ENCODE measurements at regions not wholly inside any gene's neighbourhood (a gene's known extent, or its start where the extent isn't known, plus 50 kb on each side); places are given as distances from the start of the nearest gene placed in this dataset.

- Mint-ChIP-seq H3K27ac (no peak overlapping the region), H3K9me3 (no peaks in the 10 kb centered on the region), H3K4me3 (no peak overlapping the region), H3K27me3 (ENCODE audit: low read depth) (no peaks in the 10 kb centered on the region), H3K36me3 (no peaks in the 10 kb centered on the region), H3K4me1 (peaks cover 22% of the 10 kb centered on the region)
- TF ChIP-seq ZNF281 (CRISPR knock-in tag; IDR thresholded peaks at IDR 0.05) (no peak), GABPB1 (CRISPR knock-in tag; IDR thresholded peaks at IDR 0.05) (peak; percentile 29; the same call in 1 of the 2 replicates)
- ChIA-PET CTCF (no interaction called here), POLR2A (no interaction called here)
- ATAC-seq (no peak), DNase-seq (ENCODE audit: low spot score) (no peak)
These were observed 289.5 kb downstream of the USP46 start for GRCh38 chr4:52369649-52370048.

- peaks cover 22% of the 10 kb centered on the region for H3K4me1 Mint-ChIP-seq
- CTCF ChIA-PET = interaction anchor here (0.5 kb wide), 1 partner anchor 67 kb away, joined by 3 read pairs; no protein-coding TSS in a partner anchor
- ATAC-seq = no peak
These were observed 288.5 kb downstream of the USP46 start for GRCh38 chr4:52370576-52370975.

GRCh38 chr4:52371841-52372240 is 287.3 kb downstream of the USP46 start:
- DNase-seq (ENCODE audit: low spot score) (no peak), ATAC-seq (no peak)
- H3K36me3 Mint-ChIP-seq = no peaks in the 10 kb centered on the region
- H3K4me1 Mint-ChIP-seq = peaks cover 31% of the 10 kb centered on the region
- H3K4me3 Mint-ChIP-seq = no peak overlapping the region
- H3K27me3 Mint-ChIP-seq (ENCODE audit: low read depth) = no peaks in the 10 kb centered on the region
- ChIA-PET POLR2A (no interaction called here), CTCF (no interaction called here)
- no peak overlapping the region for H3K27ac Mint-ChIP-seq
- H3K9me3 Mint-ChIP-seq = no peaks in the 10 kb centered on the region
- TF ChIP-seq ZNF138 (CRISPR knock-in tag; conservative IDR thresholded peaks at IDR 0.05) (no peak), ATF6 (CRISPR knock-in tag; IDR thresholded peaks at IDR 0.05) (no peak), PRRX2 (CRISPR knock-in tag; IDR thresholded peaks at IDR 0.05) (no peak), FOXJ3 (CRISPR knock-in tag; IDR thresholded peaks at IDR 0.05; ENCODE audit: borderline replicate concordance) (no peak), PRDM15 (CRISPR knock-in tag; IDR thresholded peaks at IDR 0.05) (no peak), ZNF416 (CRISPR knock-in tag; IDR thresholded peaks at IDR 0.05) (no peak), NFE2L1 (CRISPR knock-in tag; IDR thresholded peaks at IDR 0.05) (no peak)

More at GRCh38 chr4:52370576-52370975, 288.5 kb downstream of the USP46 start:
- no peaks in the 10 kb centered on the region for H3K27me3 Mint-ChIP-seq (ENCODE audit: low read depth)
- H3K9me3 Mint-ChIP-seq = no peaks in the 10 kb centered on the region
- H3K4me3 Mint-ChIP-seq = no peak overlapping the region
- no peaks in the 10 kb centered on the region for H3K36me3 Mint-ChIP-seq
- no peak overlapping the region for H3K27ac Mint-ChIP-seq
- no peak for DNase-seq (ENCODE audit: low spot score)
- POLR2A ChIA-PET = no interaction called here
- TF ChIP-seq RELA (CRISPR knock-in tag; IDR thresholded peaks at IDR 0.05; ENCODE audit: borderline replicate concordance) (no peak), JAZF1 (CRISPR knock-in tag; IDR thresholded peaks at IDR 0.05) (no peak), NR1H2 (CRISPR knock-in tag; IDR thresholded peaks at IDR 0.05) (no peak), FOXJ3 (CRISPR knock-in tag; IDR thresholded peaks at IDR 0.05; ENCODE audit: borderline replicate concordance) (no peak), SMAD4 (CRISPR knock-in tag; IDR thresholded peaks at IDR 0.05) (no peak), CREB1 (CRISPR knock-in tag; IDR thresholded peaks at IDR 0.05) (no peak), PRRX2 (CRISPR knock-in tag; IDR thresholded peaks at IDR 0.05) (no peak), NFYB (CRISPR knock-in tag; conservative IDR thresholded peaks at IDR 0.05; ENCODE audit: low read depth) (no peak), E2F5 (CRISPR knock-in tag; IDR thresholded peaks at IDR 0.05) (no peak), STAT6 (CRISPR knock-in tag; conservative IDR thresholded peaks at IDR 0.05; ENCODE audit: low read depth) (no peak), TEAD1 (CRISPR knock-in tag; IDR thresholded peaks at IDR 0.05) (no peak), ZNF263 (CRISPR knock-in tag; IDR thresholded peaks at IDR 0.05; ENCODE audit: low read depth) (no peak), IRF1 (CRISPR knock-in tag; IDR thresholded peaks at IDR 0.05) (no peak), JUN (CRISPR knock-in tag; IDR thresholded peaks at IDR 0.05) (no peak)
